T-helper 1 cell treated with Interleukin-12 subunit alpha and Interleukin-12 subunit beta and Interleukin-4 antibody, amounts not matched to agents 30 μg/mL and 1 μg/mL, for 36 hours (primary cell): ENCODE measurements at regions not wholly inside any gene's neighbourhood (a gene's known extent, or its start where the extent isn't known, plus 50 kb on each side); places are given as distances from the start of the nearest gene placed in this dataset.
"Not testable (repeated sequence)": the region's sequence is repeated elsewhere in the genome, so short reads cannot be mapped to it uniquely, and the experiment has no call there.

ENCODE experiments used
- H3K27ac Mint-ChIP-seq: one replicate; pipeline ENCODE4 v1.8.0; 2021; ENCODE audit warnings: mild to moderate bottlenecking, mixed read lengths
- H3K27me3 Mint-ChIP-seq: one replicate; pipeline ENCODE4 v1.8.0; 2021; ENCODE audit warnings: low read depth, mixed read lengths
- H3K36me3 Mint-ChIP-seq: one replicate; pipeline ENCODE4 v1.8.0; 2021; ENCODE audit warnings: low read depth, mixed read lengths
- H3K4me1 Mint-ChIP-seq: one replicate; pipeline ENCODE4 v1.8.0; 2021; ENCODE audit warnings: low read depth, mixed read lengths
- H3K4me3 Mint-ChIP-seq: one replicate; pipeline ENCODE4 v1.8.0; 2021; ENCODE audit warnings: mild to moderate bottlenecking, moderate library complexity, mixed read lengths
- H3K9me3 Mint-ChIP-seq: one replicate; pipeline ENCODE4 v1.8.0; 2021; ENCODE audit warnings: mixed read lengths

DNA sequence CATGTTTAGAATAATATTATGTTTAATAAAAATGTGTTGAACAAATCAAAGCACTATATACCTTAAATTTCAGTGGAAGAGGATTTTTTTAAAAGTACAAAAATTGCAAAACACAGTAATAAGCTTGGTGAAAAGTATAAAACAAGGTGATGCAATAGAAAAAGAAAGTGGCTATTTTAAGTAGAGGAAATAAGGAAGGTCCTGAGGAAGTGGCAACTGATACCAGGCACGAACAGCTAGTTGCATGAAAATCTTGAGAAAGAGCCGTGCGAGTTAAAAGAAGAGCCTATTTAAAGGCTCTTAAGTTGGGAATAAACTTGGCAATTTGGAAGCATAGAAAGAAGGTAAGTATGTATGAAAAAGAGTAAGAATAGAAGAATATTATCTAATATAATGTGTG lies 1679.3 kb downstream of the LRRC4C start:
- H3K9me3 Mint-ChIP-seq = peaks cover 8% of the 10 kb centered on the region
- H3K27ac Mint-ChIP-seq = no peak overlapping the region
- no peaks in the 10 kb centered on the region for H3K27me3 Mint-ChIP-seq
- H3K4me3 Mint-ChIP-seq = no peak overlapping the region
- H3K36me3 Mint-ChIP-seq = no peaks in the 10 kb centered on the region
- H3K4me1 Mint-ChIP-seq = no peaks in the 10 kb centered on the region

DNA sequence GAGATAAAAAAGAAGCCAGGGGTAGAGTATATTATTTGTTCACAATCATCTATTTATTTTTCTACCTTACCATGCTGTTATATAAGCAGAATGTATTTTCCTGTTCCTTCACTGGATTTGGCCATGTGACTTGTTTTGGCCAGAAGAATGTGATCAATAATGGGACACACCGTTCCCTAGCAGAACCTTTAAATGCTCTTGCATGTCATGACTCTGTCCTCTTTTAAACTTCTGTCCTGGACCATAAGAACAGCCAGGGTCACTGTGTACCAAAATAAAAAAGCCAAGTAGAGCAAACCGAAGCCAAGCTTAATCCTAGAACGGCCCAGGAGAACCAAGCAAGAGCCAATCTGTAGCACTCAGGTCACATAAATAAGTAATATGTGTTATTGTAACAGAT lies 1682.4 kb downstream of the LRRC4C start:
- Mint-ChIP-seq H3K4me1 (no peaks in the 10 kb centered on the region), H3K4me3 (no peak overlapping the region), H3K36me3 (no peaks in the 10 kb centered on the region), H3K27me3 (no peaks in the 10 kb centered on the region), H3K9me3 (peaks cover 13% of the 10 kb centered on the region), H3K27ac (no peak overlapping the region)

DNA sequence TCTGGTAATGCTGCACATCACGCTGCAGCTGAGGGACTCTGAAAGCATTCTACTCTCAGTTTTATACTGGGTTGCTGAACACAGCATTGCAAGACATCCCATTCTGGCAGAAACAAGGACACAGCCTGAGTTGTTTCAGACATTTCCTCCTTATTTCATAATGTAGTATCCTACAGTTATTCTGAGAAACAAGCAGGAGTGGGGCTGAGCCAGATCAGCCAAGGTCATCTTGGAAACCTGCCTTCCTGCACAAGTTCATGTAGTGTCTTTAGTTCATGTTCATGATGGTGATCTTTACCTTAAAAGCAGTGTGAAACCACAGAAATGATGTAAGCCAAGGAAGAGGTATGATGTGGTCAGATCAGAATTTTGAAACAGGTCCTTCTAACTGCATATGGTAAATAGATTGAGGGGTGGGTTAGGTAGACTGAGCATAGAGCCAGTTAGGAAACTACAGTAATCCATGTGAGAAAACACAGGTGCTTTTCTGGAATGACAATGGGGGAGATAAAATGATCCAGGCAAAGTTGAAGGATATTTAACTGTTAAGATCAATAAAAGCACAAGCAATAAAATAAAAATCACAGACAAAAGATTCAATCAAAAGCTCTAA lies 1686.8 kb downstream of the LRRC4C start:
- Mint-ChIP-seq H3K4me1 (no peaks in the 10 kb centered on the region), H3K27me3 (no peaks in the 10 kb centered on the region), H3K36me3 (no peaks in the 10 kb centered on the region), H3K4me3 (no peak overlapping the region), H3K9me3 (peaks cover 13% of the 10 kb centered on the region), H3K27ac (no peak overlapping the region)

DNA sequence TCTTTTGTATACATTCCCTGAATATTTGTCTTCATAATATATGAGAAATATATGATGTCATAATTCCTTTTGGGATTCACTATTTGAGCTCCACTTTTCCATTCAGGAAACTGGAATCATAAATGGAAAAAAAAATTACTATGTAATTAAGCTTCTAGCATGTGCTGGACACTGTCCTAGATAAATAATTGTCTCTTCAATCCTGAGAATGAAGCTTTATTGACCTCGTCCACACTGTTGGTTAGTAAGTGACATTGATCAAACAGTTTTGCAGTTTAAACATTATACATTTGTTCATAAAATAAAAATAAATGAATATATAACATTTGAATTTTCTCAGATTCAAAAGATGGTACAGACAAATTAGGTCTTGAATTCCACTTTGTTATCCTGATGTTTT lies 1691.2 kb downstream of the LRRC4C start:
- Mint-ChIP-seq H3K36me3 (no peaks in the 10 kb centered on the region), H3K4me1 (no peaks in the 10 kb centered on the region), H3K27ac (no peak overlapping the region), H3K4me3 (no peak overlapping the region), H3K9me3 (peaks cover 29% of the 10 kb centered on the region), H3K27me3 (no peaks in the 10 kb centered on the region)

DNA sequence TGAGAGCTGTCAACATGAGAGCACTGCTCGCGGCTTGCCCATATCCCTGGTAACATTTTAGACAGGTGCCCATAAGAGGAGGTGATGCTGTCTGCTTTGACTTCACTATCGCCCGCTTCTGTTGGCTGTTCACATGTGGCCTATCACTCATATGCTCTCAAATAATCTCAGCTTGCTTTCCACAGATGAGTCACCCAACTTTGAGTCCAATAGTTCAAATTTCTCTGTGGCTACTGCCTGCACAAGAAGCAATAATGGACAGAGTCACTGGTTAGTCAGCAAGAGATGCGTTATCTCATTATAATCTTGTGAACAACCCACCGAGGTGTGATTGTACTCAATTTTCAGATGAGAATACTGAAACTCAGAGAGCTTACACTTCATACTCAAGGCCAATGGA lies 1714.1 kb downstream of the LRRC4C start:
- Mint-ChIP-seq H3K27ac (no peak overlapping the region), H3K36me3 (no peaks in the 10 kb centered on the region), H3K27me3 (no peaks in the 10 kb centered on the region), H3K4me1 (no peaks in the 10 kb centered on the region), H3K4me3 (no peak overlapping the region), H3K9me3 (peaks cover 32% of the 10 kb centered on the region)

DNA sequence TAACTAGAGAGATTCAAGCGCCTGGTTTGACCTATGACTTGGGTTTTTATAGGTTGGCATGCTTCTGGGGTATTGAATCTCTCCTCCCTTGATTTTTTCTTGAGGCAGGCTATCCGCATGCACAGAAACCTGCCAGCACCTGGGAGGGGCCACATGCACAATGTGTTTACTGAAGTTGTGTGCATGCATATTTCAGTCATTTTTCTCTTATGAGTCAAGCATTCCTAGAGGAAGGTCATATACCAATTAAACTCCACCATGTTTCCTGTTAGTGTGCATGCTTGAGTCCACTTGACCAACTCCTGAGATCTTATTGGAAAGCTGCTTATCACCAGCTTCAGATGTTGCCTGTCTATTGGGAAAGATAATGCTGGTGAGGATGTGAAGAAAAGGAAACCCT lies 1718.4 kb downstream of the LRRC4C start:
- H3K36me3 Mint-ChIP-seq = no peaks in the 10 kb centered on the region
- no peak overlapping the region for H3K27ac Mint-ChIP-seq
- no peak overlapping the region for H3K4me3 Mint-ChIP-seq
- H3K27me3 Mint-ChIP-seq = no peaks in the 10 kb centered on the region
- peaks cover 21% of the 10 kb centered on the region for H3K9me3 Mint-ChIP-seq
- H3K4me1 Mint-ChIP-seq = no peaks in the 10 kb centered on the region

DNA sequence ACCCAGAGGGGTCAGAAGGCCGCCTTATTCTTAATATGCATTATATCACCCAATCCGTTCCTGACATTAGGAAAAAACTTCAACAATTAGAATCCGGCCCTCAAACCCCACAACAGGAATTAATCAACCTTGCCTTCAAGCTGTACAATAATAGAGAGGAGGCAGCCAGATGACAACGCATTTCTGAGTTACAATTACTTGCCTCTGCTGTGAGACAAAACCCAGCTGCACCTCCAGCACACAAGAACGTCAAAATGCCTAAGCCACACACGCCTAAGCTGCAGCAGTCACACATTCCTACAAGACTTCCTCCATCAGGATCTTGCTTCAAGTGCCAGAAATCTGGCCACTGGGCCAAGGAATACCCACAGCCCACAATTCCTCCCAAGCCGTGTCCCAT lies 1723.1 kb downstream of the LRRC4C start:
- H3K27me3 Mint-ChIP-seq, H3K4me1 Mint-ChIP-seq, H3K36me3 Mint-ChIP-seq, H3K4me3 Mint-ChIP-seq, H3K27ac Mint-ChIP-seq: not testable (repeated sequence)
- H3K9me3 Mint-ChIP-seq = peaks cover 14% of the 10 kb centered on the region

DNA sequence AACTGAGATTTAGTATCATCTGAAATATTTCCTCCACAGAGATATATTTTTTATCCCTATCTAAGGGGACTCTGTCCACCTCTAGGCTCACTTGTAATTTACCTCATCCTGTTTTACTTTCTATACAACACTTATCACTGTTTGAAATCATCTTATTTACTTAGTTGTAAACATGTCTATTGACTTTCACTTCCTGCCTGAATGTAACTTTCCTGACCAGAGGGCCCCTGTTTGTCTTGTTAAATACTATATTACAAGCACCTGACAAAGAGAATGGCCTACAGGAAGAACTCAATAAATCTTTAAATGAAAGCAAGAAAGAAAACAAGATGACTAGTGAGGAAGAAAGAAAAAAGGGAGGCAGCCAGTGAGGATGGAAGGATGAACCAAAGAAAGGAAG lies 1727.5 kb downstream of the LRRC4C start:
- H3K27ac Mint-ChIP-seq = no peak overlapping the region
- peaks cover 18% of the 10 kb centered on the region for H3K9me3 Mint-ChIP-seq

DNA sequence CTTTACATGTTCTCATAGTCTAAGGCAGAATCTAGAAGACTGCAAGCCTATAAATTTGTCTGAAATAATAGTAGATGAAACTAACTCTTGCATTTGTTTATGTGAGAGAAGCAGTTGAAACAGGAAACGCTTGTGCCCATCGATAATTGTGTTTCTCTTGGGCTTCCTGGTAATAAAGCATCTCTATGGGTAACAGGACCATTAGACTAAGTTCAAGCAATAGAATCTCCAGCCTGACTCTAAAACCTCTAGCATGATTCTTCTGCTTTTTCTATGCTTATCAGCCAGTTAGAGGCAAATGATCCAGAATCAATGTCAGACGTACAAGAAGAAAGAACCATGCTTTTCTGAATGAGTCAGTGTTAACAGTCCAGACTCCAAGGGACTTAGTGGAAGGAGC lies 1734.4 kb downstream of the LRRC4C start:
- no peaks in the 10 kb centered on the region for H3K27me3 Mint-ChIP-seq
- no peak overlapping the region for H3K27ac Mint-ChIP-seq
- no peak overlapping the region for H3K4me3 Mint-ChIP-seq
- no peaks in the 10 kb centered on the region for H3K36me3 Mint-ChIP-seq
- H3K9me3 Mint-ChIP-seq = peaks cover 10% of the 10 kb centered on the region
- H3K4me1 Mint-ChIP-seq = no peaks in the 10 kb centered on the region

More for the DNA sequence above, 1727.5 kb downstream of the LRRC4C start:
- Mint-ChIP-seq H3K4me3 (no peak overlapping the region), H3K4me1 (no peaks in the 10 kb centered on the region), H3K27me3 (no peaks in the 10 kb centered on the region), H3K36me3 (no peaks in the 10 kb centered on the region)

DNA sequence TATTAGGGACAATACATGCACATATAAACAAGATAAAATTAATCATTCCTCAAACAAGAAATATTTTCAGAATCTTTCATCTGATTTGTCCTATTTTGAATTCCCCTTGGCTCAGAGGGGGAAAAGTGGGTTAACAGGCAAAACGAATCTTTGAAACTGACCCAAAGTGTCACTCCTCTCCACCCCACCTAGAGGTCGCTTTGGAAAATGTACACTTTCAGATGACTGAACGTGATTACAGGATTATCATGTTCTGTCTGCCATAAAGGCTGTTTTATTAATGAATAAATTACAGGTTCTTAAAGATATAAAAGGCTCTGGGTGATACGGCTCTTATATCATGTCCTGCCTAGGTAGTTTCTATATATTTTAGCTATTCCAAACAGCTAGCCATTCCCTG lies 1735.0 kb downstream of the LRRC4C start:
- Mint-ChIP-seq H3K36me3 (no peaks in the 10 kb centered on the region), H3K4me1 (no peaks in the 10 kb centered on the region), H3K27ac (no peak overlapping the region), H3K27me3 (no peaks in the 10 kb centered on the region), H3K4me3 (no peak overlapping the region), H3K9me3 (peaks cover 10% of the 10 kb centered on the region)

DNA sequence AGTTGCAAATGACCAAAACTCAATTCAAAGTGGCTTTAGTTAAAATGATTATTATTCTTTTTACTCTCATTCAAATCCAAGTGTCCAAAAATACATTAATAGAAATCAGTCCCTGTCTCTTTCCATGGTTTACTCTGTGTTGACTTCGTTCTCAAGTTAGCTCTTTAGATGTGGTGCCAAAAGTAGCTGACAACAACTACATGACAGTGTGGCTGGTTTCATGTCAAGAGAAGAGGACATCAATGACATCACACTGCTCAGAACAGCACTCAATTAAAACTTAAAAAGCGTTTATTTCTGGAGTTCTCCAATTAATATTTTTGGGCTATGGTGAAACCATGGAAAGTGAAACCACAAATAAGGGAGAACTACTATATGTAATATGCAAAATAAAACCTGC lies 1746.9 kb downstream of the LRRC4C start:
- Mint-ChIP-seq H3K27me3 (no peaks in the 10 kb centered on the region), H3K36me3 (no peaks in the 10 kb centered on the region), H3K4me3 (no peak overlapping the region), H3K4me1 (no peaks in the 10 kb centered on the region), H3K27ac (no peak overlapping the region), H3K9me3 (peaks cover 14% of the 10 kb centered on the region)

DNA sequence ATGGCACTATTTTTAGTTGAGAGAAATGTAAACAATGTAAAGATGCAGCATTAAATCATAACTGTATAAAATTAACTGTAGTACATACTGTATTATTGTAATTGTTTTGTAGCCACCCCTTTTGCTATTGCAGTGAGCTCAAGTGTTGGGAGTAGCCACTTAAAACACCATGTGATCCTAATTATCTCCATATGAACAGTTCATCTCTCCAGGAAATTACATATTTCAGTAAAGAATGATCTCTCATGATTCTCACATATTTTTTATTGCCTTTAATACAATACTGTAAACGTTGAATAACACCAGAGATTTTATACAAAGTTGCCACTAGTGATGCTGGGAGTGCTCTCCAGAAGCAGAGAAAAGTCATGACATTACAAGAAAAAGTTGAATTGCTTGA lies 1768.6 kb downstream of the LRRC4C start:
- Mint-ChIP-seq H3K36me3 (no peaks in the 10 kb centered on the region), H3K9me3 (peaks cover 25% of the 10 kb centered on the region), H3K4me3 (no peak overlapping the region), H3K27me3 (no peaks in the 10 kb centered on the region), H3K27ac (no peak overlapping the region), H3K4me1 (no peaks in the 10 kb centered on the region)

DNA sequence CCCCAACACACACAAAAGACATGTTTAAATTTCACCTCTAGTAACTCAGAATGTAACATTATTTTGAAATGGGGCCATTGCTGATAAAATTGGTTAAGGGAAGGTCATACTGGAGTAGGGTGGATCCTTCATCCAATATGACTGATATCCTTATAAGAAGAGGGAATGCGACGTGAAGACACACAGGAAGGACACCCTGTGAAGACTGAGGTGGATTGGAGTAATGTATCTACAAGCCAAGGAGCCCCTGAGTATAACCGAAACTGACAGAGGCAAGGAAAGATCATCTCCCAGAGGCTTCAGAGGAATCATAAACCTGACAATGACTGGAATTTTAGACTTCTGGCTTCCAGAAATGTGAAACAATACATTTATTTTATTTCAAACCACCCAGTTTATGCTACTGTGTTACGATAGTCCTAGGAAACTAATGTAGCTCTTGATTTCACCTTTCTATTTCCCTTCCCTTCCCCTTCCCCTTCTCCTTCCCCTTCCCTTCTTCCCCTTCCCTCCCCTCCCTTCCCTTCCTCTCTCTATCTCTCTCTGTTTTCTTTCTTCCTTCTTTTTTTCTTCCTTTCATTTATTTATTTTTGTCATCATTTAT lies 1775.4 kb downstream of the LRRC4C start:
- H3K36me3 Mint-ChIP-seq = no peaks in the 10 kb centered on the region
- H3K27ac Mint-ChIP-seq = no peak overlapping the region
- H3K4me3 Mint-ChIP-seq = no peak overlapping the region
- H3K27me3 Mint-ChIP-seq = no peaks in the 10 kb centered on the region
- H3K4me1 Mint-ChIP-seq = no peaks in the 10 kb centered on the region
- peaks cover 41% of the 10 kb centered on the region for H3K9me3 Mint-ChIP-seq

DNA sequence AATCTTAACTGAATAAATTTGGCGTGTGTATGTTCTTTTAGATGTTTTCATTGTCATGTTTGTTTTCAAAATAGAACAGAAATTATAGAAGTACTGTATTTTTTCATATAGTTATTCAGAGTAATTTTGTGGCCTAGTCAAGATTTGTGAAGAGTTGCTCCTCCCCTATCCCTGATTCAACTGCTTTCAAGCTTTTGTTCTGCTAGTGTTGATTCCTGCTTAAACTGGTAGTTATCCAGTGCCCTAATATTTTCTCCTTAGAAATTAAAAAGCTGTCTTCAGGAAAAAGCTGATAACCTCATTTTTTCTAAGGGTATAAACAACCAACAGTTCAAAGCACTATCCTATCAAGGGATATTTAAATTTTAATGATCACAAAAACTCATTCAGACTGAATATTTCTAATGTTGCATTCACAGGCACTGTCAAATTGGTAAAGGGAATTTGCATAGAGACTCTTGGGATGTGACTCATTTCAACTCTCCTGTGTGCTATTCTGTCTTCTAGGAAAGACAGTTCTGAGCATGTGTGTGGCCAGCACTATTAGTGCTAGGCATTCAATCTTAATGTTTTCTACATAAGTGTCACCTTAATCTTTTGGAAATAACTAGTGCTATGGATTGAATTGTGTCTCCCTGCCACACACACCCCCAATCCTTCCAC lies 1776.0 kb downstream of the LRRC4C start:
- H3K27me3 Mint-ChIP-seq = no peaks in the 10 kb centered on the region
- H3K4me3 Mint-ChIP-seq = no peak overlapping the region
- no peaks in the 10 kb centered on the region for H3K36me3 Mint-ChIP-seq
- H3K9me3 Mint-ChIP-seq = peaks cover 41% of the 10 kb centered on the region
- H3K4me1 Mint-ChIP-seq = no peaks in the 10 kb centered on the region
- H3K27ac Mint-ChIP-seq = no peak overlapping the region

DNA sequence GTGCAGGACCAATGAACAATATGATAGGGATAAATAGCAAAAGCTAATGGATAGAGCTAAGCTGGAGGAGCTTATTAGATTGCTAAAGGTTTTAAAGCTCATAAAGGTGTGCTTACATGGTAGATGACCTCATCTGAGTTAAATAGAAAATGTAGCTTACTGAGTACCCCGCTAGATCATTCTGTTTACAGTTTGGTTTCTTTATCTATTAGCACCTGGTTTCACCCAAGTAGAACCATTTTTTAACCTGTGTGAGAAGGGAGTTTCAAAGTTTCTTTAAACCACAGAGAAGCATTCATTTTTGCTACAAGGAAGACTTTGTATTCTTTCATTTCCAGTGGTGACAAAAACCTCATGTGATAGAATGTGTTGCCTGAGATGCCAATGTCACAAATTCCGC lies 1778.0 kb downstream of the LRRC4C start:
- Mint-ChIP-seq H3K4me3 (no peak overlapping the region), H3K9me3 (peaks cover 38% of the 10 kb centered on the region), H3K4me1 (no peaks in the 10 kb centered on the region), H3K27ac (no peak overlapping the region), H3K27me3 (no peaks in the 10 kb centered on the region), H3K36me3 (no peaks in the 10 kb centered on the region)
